ENCODE measurements at regions not wholly inside any gene's neighbourhood (a gene's known extent, or its start where the extent isn't known, plus 50 kb on each side); places are given as distances from the start of the nearest gene placed in this dataset.

DNA sequence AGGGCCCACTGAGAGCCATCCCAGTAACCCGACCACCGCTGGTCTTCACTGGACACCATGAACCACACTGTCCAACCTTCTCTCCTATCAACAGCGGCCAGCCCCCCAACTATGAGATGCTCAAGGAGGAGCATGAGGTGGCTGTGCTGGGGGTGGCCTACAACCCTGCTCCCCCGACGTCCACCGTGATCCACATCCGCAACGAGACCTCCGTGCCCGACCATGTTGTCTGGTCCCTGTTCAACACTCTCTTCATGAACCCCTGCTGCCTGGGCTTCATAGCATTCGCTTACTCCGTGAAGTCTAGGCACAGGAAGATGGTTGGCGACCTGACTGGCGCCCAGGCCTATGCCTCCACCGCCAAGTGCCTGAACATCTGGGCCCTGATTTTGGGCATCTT lies 423.8 kb upstream of the EPHA5 start:
- POLR2A ChIA-PET = no interaction called here
- Histone ChIP-seq H3K27ac (ENCODE audit: low read depth in 2 of 2, low read length in 1 of 2) (no peak overlapping the region), H2AFZ (ENCODE audit: low read depth) (no peak overlapping the region), H3F3A (replicated peaks; ENCODE audit: insufficient read depth) (peaks cover 3% of the 10 kb centered on the region), H3K4me2 (no peak overlapping the region), H3K4me1 (ENCODE audit: control insufficient read depth in 1 of 2, insufficient read depth in 2 of 2, low read depth in 1 of 2, low read length in 1 of 2) (no peaks in the 10 kb centered on the region), H3K79me2 (ENCODE audit: insufficient read depth) (no peaks in the 10 kb centered on the region), H4K20me1 (ENCODE audit: insufficient read depth) (no peaks in the 10 kb centered on the region), H3K9me3 (no peaks in the 10 kb centered on the region), H3K36me3 (replicated peaks in 1 of 2; ENCODE audit: control insufficient read depth in 1 of 2, insufficient read depth in 2 of 2, low read length in 1 of 2) (no peaks in the 10 kb centered on the region), H3K27me3 (ENCODE audit: insufficient read depth) (no peaks in the 10 kb centered on the region), H3K9me2 (no peaks in the 10 kb centered on the region), H3K9ac (no peak overlapping the region), H3K4me3 (ENCODE audit: low read depth in 2 of 2, low read length in 1 of 2) (no peak overlapping the region)
- 44% methylated on average over 13 of the region's 15 CpGs for WGBS (ENCODE audit: low lambda C conversion rate)
- CTCF ChIA-PET = no interaction called here
- TF ChIP-seq RAD21 (IDR thresholded peaks at IDR 0.05; ENCODE audit: low read length) (no peak), RCOR1 (IDR thresholded peaks at IDR 0.05; ENCODE audit: low read length) (no peak), TCF12 (IDR thresholded peaks at IDR 0.05) (no peak)
- TF ChIP-seq, protein P1, sequence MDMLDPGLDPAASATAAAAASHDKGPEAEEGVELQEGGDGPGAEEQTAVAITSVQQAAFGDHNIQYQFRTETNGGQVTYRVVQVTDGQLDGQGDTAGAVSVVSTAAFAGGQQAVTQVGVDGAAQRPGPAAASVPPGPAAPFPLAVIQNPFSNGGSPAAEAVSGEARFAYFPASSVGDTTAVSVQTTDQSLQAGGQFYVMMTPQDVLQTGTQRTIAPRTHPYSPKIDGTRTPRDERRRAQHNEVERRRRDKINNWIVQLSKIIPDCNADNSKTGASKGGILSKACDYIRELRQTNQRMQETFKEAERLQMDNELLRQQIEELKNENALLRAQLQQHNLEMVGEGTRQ (IDR thresholded peaks at IDR 0.05; ENCODE audit: borderline replicate concordance, low read depth, low read length) = no peak
- TF ChIP-seq, protein P2, sequence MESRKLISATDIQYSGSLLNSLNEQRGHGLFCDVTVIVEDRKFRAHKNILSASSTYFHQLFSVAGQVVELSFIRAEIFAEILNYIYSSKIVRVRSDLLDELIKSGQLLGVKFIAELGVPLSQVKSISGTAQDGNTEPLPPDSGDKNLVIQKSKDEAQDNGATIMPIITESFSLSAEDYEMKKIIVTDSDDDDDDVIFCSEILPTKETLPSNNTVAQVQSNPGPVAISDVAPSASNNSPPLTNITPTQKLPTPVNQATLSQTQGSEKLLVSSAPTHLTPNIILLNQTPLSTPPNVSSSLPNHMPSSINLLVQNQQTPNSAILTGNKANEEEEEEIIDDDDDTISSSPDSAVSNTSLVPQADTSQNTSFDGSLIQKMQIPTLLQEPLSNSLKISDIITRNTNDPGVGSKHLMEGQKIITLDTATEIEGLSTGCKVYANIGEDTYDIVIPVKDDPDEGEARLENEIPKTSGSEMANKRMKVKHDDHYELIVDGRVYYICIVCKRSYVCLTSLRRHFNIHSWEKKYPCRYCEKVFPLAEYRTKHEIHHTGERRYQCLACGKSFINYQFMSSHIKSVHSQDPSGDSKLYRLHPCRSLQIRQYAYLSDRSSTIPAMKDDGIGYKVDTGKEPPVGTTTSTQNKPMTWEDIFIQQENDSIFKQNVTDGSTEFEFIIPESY (IDR thresholded peaks at IDR 0.05; ENCODE audit: borderline replicate concordance, low read depth) = no peak
- no peak for DNase-seq

DNA sequence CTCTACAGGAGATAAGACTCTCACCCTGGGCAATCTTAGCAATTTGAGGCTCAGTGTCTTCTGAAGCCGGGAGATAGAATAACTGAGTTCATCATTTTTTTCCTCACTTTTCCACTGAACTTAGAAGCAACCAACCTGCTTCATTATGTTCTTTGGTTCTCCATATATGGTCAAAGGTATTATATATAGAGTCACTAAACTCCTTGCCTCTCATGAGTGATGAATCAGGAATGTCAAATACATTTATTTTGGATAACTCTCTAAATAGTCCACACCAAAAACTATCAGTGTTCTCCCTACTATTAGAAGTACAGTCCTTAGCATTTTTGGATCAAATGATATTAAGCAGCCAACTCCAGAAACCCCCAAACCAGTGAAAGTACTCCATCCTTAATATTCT lies 421.5 kb upstream of the EPHA5 start:
- Histone ChIP-seq H4K20me1 (ENCODE audit: insufficient read depth) (no peaks in the 10 kb centered on the region), H3K79me2 (ENCODE audit: insufficient read depth) (no peaks in the 10 kb centered on the region), H3K27me3 (ENCODE audit: insufficient read depth) (no peaks in the 10 kb centered on the region), H3K9me2 (no peaks in the 10 kb centered on the region), H3K9me3 (no peaks in the 10 kb centered on the region), H3K4me1 (ENCODE audit: control insufficient read depth in 1 of 2, insufficient read depth in 2 of 2, low read depth in 1 of 2, low read length in 1 of 2) (no peaks in the 10 kb centered on the region), H3K27ac (ENCODE audit: low read depth in 2 of 2, low read length in 1 of 2) (no peak overlapping the region), H3K4me2 (no peak overlapping the region), H3F3A (replicated peaks; ENCODE audit: insufficient read depth) (peaks cover 3% of the 10 kb centered on the region), H3K4me3 (ENCODE audit: low read depth in 2 of 2, low read length in 1 of 2) (no peak overlapping the region), H3K36me3 (replicated peaks in 1 of 2; ENCODE audit: control insufficient read depth in 1 of 2, insufficient read depth in 2 of 2, low read length in 1 of 2) (no peaks in the 10 kb centered on the region), H2AFZ (ENCODE audit: low read depth) (no peak overlapping the region), H3K9ac (no peak overlapping the region)
- ChIA-PET CTCF (no interaction called here), POLR2A (no interaction called here)
- WGBS (ENCODE audit: low lambda C conversion rate) = 0% methylated on average over 1 of the region's 1 CpG
- TF ChIP-seq, protein P3, sequence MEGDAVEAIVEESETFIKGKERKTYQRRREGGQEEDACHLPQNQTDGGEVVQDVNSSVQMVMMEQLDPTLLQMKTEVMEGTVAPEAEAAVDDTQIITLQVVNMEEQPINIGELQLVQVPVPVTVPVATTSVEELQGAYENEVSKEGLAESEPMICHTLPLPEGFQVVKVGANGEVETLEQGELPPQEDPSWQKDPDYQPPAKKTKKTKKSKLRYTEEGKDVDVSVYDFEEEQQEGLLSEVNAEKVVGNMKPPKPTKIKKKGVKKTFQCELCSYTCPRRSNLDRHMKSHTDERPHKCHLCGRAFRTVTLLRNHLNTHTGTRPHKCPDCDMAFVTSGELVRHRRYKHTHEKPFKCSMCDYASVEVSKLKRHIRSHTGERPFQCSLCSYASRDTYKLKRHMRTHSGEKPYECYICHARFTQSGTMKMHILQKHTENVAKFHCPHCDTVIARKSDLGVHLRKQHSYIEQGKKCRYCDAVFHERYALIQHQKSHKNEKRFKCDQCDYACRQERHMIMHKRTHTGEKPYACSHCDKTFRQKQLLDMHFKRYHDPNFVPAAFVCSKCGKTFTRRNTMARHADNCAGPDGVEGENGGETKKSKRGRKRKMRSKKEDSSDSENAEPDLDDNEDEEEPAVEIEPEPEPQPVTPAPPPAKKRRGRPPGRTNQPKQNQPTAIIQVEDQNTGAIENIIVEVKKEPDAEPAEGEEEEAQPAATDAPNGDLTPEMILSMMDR (IDR thresholded peaks at IDR 0.05) = no peak
- TF ChIP-seq RCOR1 (IDR thresholded peaks at IDR 0.05; ENCODE audit: low read length) (no peak), SMC3 (IDR thresholded peaks at IDR 0.05; ENCODE audit: low read depth, low read length) (no peak), NFIC (IDR thresholded peaks at IDR 0.05; ENCODE audit: borderline replicate concordance) (no peak), RFX5 (IDR thresholded peaks at IDR 0.05; ENCODE audit: low read length) (no peak), FOXM1 (IDR thresholded peaks at IDR 0.05; ENCODE audit: low read depth) (no peak), POLR2AphosphoS5 (IDR thresholded peaks at IDR 0.05; ENCODE audit: low read depth, low read length) (no peak), GABPA (IDR thresholded peaks at IDR 0.05; ENCODE audit: low read depth) (no peak), RAD21 (IDR thresholded peaks at IDR 0.05; ENCODE audit: low read length) (no peak), SIN3A (IDR thresholded peaks at IDR 0.05; ENCODE audit: borderline replicate concordance, low read depth, low read length) (no peak)
- TF ChIP-seq, protein P1 (IDR thresholded peaks at IDR 0.05; ENCODE audit: borderline replicate concordance, low read depth, low read length) = no peak
- TF ChIP-seq, protein P4, sequence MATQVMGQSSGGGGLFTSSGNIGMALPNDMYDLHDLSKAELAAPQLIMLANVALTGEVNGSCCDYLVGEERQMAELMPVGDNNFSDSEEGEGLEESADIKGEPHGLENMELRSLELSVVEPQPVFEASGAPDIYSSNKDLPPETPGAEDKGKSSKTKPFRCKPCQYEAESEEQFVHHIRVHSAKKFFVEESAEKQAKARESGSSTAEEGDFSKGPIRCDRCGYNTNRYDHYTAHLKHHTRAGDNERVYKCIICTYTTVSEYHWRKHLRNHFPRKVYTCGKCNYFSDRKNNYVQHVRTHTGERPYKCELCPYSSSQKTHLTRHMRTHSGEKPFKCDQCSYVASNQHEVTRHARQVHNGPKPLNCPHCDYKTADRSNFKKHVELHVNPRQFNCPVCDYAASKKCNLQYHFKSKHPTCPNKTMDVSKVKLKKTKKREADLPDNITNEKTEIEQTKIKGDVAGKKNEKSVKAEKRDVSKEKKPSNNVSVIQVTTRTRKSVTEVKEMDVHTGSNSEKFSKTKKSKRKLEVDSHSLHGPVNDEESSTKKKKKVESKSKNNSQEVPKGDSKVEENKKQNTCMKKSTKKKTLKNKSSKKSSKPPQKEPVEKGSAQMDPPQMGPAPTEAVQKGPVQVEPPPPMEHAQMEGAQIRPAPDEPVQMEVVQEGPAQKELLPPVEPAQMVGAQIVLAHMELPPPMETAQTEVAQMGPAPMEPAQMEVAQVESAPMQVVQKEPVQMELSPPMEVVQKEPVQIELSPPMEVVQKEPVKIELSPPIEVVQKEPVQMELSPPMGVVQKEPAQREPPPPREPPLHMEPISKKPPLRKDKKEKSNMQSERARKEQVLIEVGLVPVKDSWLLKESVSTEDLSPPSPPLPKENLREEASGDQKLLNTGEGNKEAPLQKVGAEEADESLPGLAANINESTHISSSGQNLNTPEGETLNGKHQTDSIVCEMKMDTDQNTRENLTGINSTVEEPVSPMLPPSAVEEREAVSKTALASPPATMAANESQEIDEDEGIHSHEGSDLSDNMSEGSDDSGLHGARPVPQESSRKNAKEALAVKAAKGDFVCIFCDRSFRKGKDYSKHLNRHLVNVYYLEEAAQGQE (IDR thresholded peaks at IDR 0.05; ENCODE audit: low read depth, low read length) = no peak
- TF ChIP-seq, protein P5, sequence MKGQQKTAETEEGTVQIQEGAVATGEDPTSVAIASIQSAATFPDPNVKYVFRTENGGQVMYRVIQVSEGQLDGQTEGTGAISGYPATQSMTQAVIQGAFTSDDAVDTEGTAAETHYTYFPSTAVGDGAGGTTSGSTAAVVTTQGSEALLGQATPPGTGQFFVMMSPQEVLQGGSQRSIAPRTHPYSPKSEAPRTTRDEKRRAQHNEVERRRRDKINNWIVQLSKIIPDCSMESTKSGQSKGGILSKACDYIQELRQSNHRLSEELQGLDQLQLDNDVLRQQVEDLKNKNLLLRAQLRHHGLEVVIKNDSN (IDR thresholded peaks at IDR 0.05; ENCODE audit: borderline replicate concordance, low read depth) = no peak
- TF ChIP-seq, protein P6, sequence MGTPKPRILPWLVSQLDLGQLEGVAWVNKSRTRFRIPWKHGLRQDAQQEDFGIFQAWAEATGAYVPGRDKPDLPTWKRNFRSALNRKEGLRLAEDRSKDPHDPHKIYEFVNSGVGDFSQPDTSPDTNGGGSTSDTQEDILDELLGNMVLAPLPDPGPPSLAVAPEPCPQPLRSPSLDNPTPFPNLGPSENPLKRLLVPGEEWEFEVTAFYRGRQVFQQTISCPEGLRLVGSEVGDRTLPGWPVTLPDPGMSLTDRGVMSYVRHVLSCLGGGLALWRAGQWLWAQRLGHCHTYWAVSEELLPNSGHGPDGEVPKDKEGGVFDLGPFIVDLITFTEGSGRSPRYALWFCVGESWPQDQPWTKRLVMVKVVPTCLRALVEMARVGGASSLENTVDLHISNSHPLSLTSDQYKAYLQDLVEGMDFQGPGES (IDR thresholded peaks at IDR 0.05; ENCODE audit: low read depth, low read length) = no peak
- no peak for DNase-seq

Measured in SK-N-SH (cell line).